MCF 10A (cell line): ENCODE measurements at regions not wholly inside any gene's neighbourhood (a gene's known extent, or its start where the extent isn't known, plus 50 kb on each side); places are given as distances from the start of the nearest gene placed in this dataset.

Experiments used
- BruUV-seq: library from RNA; stranded (reverse); fragments of 400-500 nt; replicated peaks from 2 replicates; lab custom pipeline; 2021; lab: Mats Ljungman, UMichigan
- CTCF ChIA-PET: fragments of 300-600 bp; sonication (Branson Sonifier 250); formaldehyde crosslinking; extraction: SDS; loops from one replicate; lab custom pipeline; 2021; ENCODE audit warnings: antibody characterized with exemption, inconsistent platforms; lab: Yijun Ruan, JAX
- POLR2A ChIA-PET: fragments of 300-600, 350-650 bp; sonication (Branson Sonifier 250); formaldehyde crosslinking; extraction: SDS; loops from one replicate; lab custom pipeline; 2020; ENCODE audit warnings: antibody characterized with exemption, inconsistent platforms; lab: Yijun Ruan, JAX
- DNase-seq: peaks from one replicate; pipeline ENCODE4 v3.0.0-alpha.2; 2018; ENCODE audit not compliant: unreplicated experiment
- H3K27ac Mint-ChIP-seq: one replicate; pipeline ENCODE4 v1.8.0; 2022; ENCODE audit warnings: mild to moderate bottlenecking, low read depth, mixed read lengths; ENCODE audit not compliant: unreplicated experiment
- H3K27me3 Mint-ChIP-seq: one replicate; pipeline ENCODE4 v1.8.0; 2022; ENCODE audit warnings: mixed read lengths; ENCODE audit not compliant: insufficient read depth, unreplicated experiment
- H3K36me3 Mint-ChIP-seq: one replicate; pipeline ENCODE4 v1.8.0; 2022; ENCODE audit warnings: mild to moderate bottlenecking, moderate library complexity, mixed read lengths; ENCODE audit not compliant: insufficient read depth, unreplicated experiment
- H3K4me1 Mint-ChIP-seq: one replicate; pipeline ENCODE4 v1.8.0; 2022; ENCODE audit warnings: mixed read lengths; ENCODE audit not compliant: insufficient read depth, unreplicated experiment
- H3K4me3 Mint-ChIP-seq: one replicate; pipeline ENCODE4 v1.8.0; 2022; ENCODE audit warnings: mild to moderate bottlenecking, moderate library complexity, mixed read lengths; ENCODE audit not compliant: unreplicated experiment
- H3K9me3 Mint-ChIP-seq: one replicate; pipeline ENCODE4 v1.8.0; 2022; ENCODE audit warnings: mixed read lengths; ENCODE audit not compliant: unreplicated experiment
- CTCF ChIP-seq: fragments of 200-600 bp; IDR thresholded peaks from one replicate; pipeline ENCODE4 v1.8.0; 2022; ENCODE audit warnings: antibody characterized with exemption, mild to moderate bottlenecking; ENCODE audit not compliant: unreplicated experiment
- intact Hi-C: fragments of 100-400 bp; cut with micrococcal nuclease; formaldehyde crosslinking; loops from 2 replicates; pipeline ENCODE4 v1.14.1; 2022

- no peak for DNase-seq
- no peaks in the 10 kb centered on the region for H3K27me3 Mint-ChIP-seq
- CTCF ChIA-PET, result interaction anchor here (0.7 kb wide), 1 partner anchor 190 kb away, joined by 3 read pairs; no protein-coding TSS in a partner anchor
- H3K4me3 Mint-ChIP-seq, result no peak overlapping the region
- POLR2A ChIA-PET, result no interaction called here
- H3K27ac Mint-ChIP-seq, result no peak overlapping the region
- intact Hi-C loops, result no loop called here
- no peaks in the 10 kb centered on the region for H3K9me3 Mint-ChIP-seq
- TF ChIP-seq CTCF, result no peak
- BruUV-seq, result no TSS peak
- no peaks in the 10 kb centered on the region for H3K36me3 Mint-ChIP-seq
- no peaks in the 10 kb centered on the region for H3K4me1 Mint-ChIP-seq
These were observed 728.9 kb downstream of the BCL11B start for GRCh38 chr14:98543074-98543473.

GRCh38 chr14:98544174-98544573 is 727.8 kb downstream of the BCL11B start:
- Mint-ChIP-seq H3K4me3 (no peak overlapping the region), H3K9me3 (no peaks in the 10 kb centered on the region), H3K36me3 (no peaks in the 10 kb centered on the region), H3K27ac (no peak overlapping the region), H3K4me1 (no peaks in the 10 kb centered on the region), H3K27me3 (no peaks in the 10 kb centered on the region)
- POLR2A ChIA-PET, result no interaction called here
- intact Hi-C loops, result no loop called here
- no TSS peak for BruUV-seq
- no peak for DNase-seq
- CTCF ChIA-PET, result interaction anchor here (0.6 to 0.7 kb wide), 2 partner anchors 44 to 138 kb away, joined by 3 to 4 read pairs; no protein-coding TSS in a partner anchor
- no peak for TF ChIP-seq CTCF

DNA sequence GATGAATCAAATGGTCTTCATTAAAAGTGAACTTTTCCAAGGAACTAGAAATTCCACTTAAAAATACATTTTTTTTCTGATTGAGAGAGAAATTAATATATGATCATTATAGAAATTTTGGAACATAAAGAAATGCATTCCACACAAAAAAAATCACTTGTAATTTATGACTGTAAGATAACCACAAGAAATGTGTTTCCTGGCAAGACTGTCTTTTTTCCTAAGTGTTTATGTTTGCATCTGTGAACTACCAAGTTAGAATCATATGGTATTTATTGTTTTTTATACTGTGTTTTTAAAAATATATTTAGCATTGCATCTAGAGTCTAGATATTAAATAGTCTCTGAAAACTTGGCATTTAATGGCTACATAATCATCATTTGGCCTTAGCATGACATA is 726.8 kb downstream of the BCL11B start:
- no peaks in the 10 kb centered on the region for H3K9me3 Mint-ChIP-seq
- no peaks in the 10 kb centered on the region for H3K4me1 Mint-ChIP-seq
- POLR2A ChIA-PET, result interaction anchor here (0.6 kb wide), 1 partner anchor 37 kb away, joined by 3 read pairs; no protein-coding TSS in a partner anchor
- H3K27ac Mint-ChIP-seq, result no peak overlapping the region
- no peak for TF ChIP-seq CTCF
- no peak for DNase-seq
- H3K4me3 Mint-ChIP-seq, result no peak overlapping the region
- BruUV-seq, result no TSS peak
- intact Hi-C loops, result no loop called here
- CTCF ChIA-PET, result no interaction called here
- no peaks in the 10 kb centered on the region for H3K27me3 Mint-ChIP-seq
- H3K36me3 Mint-ChIP-seq, result no peaks in the 10 kb centered on the region

- Mint-ChIP-seq H3K4me3 (no peak overlapping the region), H3K27ac (no peak overlapping the region), H3K9me3 (no peaks in the 10 kb centered on the region), H3K4me1 (no peaks in the 10 kb centered on the region), H3K27me3 (no peaks in the 10 kb centered on the region), H3K36me3 (no peaks in the 10 kb centered on the region)
- DNase-seq, result no peak
- ChIA-PET CTCF (no interaction called here), POLR2A (no interaction called here)
- intact Hi-C loops, result no loop called here
- no peak for TF ChIP-seq CTCF
- BruUV-seq, result no TSS peak
These were observed 723.8 kb downstream of the BCL11B start for GRCh38 chr14:98548071-98548686.
